Right forelimb (tissue), 1 donor: ENCODE measurements at regions not wholly inside any gene's neighbourhood (a gene's known extent, or its start where the extent isn't known, plus 50 kb on each side); places are given as distances from the start of the nearest gene placed in this dataset.
A peak's percentile ranks its signal among the peaks of the same experiment; 100 is the strongest.
"Not testable (repeated sequence)": the region's sequence is repeated elsewhere in the genome, so short reads cannot be mapped to it uniquely, and the experiment has no call there.

ENCODE experiments used
- DNase-seq: peaks from one replicate; pipeline ENCODE4 v3.0.0-alpha.2; 2018

DNA sequence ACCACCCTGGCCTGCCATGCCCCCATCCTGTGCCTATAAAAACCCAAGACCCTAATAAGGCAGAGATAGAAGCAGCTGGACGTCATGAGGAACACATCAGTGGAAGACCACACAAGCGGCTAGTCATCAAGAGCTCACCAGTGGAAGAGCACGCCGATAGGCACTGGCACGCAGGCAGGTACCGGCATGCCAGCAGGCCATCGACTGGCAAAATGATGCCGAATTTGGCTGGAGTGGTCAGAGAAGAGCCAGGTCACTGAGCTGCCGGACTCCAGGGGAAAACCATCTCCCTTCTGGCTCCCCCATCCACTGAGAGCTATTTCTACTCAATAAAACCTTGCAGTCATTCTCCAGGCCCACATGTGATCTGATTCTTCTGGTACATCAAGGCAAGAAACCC, 227.6 kb upstream of the EXOC2 start:
- no peak for DNase-seq

DNA sequence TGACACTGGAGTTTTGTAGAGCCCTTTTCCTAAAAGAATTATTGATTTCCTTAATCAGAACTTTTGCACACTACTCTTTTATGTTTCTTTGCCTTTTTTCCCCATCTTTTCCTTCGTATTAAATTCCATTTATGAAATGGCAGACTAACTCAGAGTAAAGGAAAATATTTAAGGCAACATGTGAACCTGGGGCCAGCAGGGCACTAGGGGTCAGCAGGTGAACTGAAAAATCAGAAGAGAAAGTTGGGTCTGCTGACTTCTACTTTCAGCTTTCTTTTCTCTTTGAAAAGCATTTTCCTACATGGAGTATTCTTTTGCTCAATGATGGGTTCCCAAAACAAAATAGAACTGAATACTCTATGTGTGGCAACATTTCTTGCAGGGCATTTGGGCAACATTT, 226.6 kb upstream of the EXOC2 start:
- DNase-seq = no peak

- DNase-seq = no peak
These were observed 225.0 kb upstream of the EXOC2 start for GRCh38 chr6:917939-918338.

GRCh38 chr6:917296-917695, 224.4 kb upstream of the EXOC2 start:
- DNase-seq = no peak

- DNase-seq = no peak
These were observed 223.2 kb upstream of the EXOC2 start for GRCh38 chr6:916131-916530.

GRCh38 chr6:912871-913835, 220.2 kb upstream of the EXOC2 start:
- peak; percentile 60 for DNase-seq

DNA sequence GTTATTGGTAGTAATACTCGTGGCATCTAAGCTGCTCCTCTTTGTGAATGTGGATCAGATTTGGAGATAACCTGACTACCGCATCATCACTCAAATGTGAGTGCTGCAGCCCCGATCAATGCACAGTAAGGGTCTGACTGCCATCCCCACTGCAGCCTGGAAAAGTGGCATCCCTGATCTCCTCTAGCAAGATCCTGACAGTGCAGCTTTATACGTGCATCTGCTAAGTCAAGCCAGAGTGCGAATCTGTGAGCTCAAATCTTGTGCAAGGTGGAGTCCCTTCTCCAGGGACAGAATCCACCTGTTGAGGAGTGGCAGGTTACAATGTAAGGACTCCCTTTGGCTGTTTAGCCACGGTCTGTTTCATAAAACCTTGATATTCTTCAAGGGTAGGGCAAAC, 215.0 kb upstream of the EXOC2 start:
- no peak for DNase-seq

- DNase-seq = no peak
These were observed 214.0 kb upstream of the EXOC2 start for GRCh38 chr6:906920-907319.

- DNase-seq = no peak
These were observed 212.6 kb upstream of the EXOC2 start for GRCh38 chr6:905556-905955.

- DNase-seq = no peak
These were observed 212.1 kb upstream of the EXOC2 start for GRCh38 chr6:904994-905393.

GRCh38 chr6:903761-904160, 210.8 kb upstream of the EXOC2 start:
- no peak for DNase-seq

DNA sequence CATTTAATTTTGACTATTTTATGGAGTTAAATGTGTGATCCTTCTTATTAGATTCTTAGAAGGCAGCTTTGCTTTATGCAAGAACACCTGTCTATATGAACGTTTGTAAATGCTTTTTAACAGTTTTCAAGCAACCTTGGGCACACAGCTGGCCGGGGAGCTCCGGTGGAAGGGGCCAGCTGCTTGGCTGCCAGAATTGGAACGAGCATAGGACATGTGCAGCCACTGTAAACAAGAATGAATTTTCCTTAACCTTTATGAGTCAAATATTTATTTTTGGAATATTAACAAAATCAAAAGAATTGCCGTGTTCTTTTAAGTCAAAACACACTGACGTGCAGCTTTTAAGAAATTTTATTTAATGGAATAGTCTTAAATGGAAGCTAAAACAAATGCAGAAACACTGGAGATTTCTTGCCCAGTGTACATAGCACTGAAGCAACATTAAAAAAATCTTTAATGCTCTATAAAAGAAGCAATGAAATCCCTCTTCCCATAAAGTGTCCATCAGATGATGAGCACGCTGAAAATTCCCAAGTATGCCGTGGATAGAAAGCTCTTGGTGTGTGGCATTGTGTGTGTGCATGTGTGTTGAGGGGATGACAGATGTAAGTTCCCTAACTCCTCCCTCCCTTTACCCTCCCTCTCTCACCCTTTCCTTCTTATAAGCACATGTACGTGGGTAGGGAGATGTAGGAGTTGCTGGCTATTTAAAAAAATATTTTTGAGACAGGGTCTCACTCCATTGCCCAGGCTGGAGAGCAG, 208.9 kb upstream of the EXOC2 start:
- no peak for DNase-seq

DNA sequence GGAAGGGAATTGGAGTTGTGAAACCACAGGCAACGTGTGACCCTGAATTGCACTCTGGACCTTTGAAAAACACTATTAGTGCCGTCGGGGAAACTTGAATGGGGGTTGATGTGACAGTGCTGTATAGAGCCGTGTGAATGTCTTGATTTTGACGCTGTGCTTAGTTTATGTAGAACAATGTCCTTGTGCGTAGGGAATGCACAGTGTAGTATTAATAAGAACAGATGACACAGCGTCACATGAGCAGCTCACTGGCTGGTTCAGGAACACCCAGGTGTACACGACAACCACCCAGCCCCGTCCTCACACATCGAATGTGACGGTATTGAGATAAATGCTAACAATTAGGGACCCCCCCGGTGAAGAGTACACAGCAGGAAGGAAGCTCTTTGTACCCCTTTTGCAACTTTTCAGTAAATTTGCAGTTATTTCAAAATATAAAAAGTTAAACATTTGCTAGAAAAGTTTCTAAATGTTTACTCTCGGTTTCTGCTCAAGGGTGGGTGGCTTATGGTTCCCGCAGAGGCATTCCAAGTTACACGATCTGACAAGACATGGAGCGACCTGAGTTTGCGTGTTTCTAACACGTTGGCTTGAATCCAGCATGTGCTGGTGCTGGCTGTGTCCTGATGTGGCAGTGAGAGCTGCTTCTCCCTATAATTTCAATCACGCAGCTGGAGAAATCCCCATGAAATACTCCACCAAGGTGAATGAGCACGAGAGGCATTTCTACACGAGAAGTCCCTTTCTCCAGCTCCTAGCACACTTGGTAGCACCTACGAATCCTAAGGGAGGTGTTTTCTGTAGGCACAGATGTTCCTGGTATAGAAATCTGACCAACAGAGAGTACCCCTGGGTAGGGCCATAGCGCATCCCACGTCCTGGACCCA, 208.0 kb upstream of the EXOC2 start:
- DNase-seq = no peak

- no peak for DNase-seq
These were observed 204.7 kb upstream of the EXOC2 start for GRCh38 chr6:897528-898207.

DNA sequence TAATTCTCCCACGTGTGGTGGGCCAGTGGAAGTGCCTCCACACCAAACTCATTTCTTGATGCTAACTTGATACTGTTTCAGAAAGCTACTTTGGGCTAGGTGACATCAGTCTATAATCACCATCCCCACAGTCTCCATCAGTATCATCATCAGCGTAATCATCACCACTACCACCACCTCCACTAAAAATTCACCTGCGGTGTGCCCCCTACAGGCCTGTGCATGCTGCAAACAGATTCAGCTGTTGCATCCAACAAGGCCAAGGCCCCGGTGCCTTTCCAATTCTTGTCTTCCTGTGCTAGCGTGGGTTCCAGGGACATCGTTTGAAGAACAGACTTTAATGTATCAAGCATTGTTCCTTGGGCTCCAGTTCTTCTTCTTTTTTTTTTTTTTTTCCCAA, 201.3 kb upstream of the EXOC2 start:
- no peak for DNase-seq

DNA sequence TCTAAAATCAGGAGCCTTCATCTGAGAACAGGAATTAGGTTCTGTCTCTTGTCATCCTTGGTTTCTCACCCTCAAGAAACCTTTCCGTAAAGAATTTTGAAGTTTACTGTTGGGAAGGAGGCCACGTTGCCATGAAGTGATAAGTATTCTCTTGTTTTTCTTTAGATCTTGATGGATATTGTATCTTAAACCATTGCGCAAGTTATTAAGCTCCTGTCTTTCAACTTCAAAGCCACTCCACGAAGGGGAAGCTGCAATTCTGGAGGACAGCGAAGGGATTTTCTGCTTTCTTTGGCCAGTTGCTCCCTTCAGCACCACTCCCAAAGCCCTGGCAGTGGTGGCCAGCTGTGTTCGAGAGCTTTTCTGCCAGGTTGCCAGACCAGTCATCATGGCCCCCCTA, 198.1 kb upstream of the EXOC2 start:
- no peak for DNase-seq

- DNase-seq = no peak
These were observed 197.3 kb upstream of the EXOC2 start for GRCh38 chr6:890201-890600.

GRCh38 chr6:887583-888235, 194.8 kb upstream of the EXOC2 start:
- no peak for DNase-seq

DNA sequence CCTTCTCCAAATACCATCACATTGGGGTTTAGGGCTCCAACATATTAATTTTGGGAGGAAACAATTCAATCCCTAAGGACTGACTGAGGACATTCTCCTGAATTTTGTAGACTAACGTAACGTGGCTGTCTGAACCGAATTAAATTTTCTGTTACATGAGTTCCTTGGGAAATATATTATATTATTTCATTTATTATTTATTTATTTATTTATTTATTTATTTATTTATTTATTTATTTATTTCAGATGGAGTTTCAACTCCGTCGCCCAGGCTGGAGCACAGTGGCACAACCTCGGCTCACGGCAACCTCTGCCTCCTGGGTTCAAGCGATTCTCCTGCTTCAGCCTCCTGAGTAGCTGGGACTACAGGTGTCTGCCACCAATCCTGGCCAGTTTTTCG, 193.2 kb upstream of the EXOC2 start:
- not testable (repeated sequence) for DNase-seq

DNA sequence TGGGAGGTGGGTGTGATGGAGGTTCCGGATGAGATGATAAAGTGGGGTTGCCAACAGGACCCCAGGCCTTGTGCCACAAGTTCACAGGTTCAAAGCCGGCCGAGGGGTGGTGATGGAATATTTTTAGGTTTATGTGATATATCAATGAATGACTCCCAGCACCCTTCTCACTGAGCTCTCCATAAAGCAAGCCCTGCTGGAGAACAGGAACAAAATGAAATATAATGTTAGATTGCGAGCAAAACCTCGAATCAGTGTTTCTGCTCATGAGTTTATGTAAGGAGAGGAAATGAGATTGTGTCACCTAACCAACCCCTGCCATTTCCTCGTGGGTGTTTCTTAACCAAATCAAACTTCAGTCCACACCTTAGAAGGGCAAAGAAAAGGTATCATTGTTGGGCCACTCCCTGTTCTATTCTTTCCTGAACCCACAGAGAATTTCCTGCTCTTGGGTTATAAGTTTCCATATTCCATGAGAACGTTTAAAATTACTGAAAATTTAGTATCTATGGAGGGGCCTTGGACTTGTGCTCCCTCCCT, 192.2 kb upstream of the EXOC2 start:
- DNase-seq = no peak

DNA sequence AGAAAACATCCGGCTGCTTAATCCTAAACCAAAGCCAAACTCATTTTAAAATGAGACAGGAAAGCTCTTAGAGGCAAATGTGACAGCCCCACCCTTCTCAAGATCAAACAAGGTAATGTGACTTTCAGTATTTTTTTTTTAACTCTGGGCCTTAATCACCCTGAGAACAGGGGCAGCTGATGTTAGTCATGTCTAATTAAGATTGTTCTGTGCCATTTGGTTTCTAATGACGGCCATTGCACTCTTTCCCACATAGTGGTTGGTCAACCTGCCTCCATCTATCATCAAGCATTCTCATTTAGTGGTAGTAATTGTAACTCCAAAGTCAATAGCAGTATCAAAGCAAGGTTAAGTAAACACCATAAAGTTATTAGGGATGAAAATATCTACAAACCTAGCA, 191.6 kb upstream of the EXOC2 start:
- DNase-seq = no peak
